ENCODE measurements at regions not wholly inside any gene's neighbourhood (a gene's known extent, or its start where the extent isn't known, plus 50 kb on each side); places are given as distances from the start of the nearest gene placed in this dataset.

- H3K4ac ChIP-seq (ENCODE audit: low read depth, low read length), result no peak overlapping the region
- no peak overlapping the region for H4K8ac ChIP-seq (ENCODE audit: low read depth in 2 of 2, low read length in 2 of 2)
- TF ChIP-seq RAD21 (IDR thresholded peaks at IDR 0.05; ENCODE audit: low read length), result no peak
- TF ChIP-seq, protein P1, sequence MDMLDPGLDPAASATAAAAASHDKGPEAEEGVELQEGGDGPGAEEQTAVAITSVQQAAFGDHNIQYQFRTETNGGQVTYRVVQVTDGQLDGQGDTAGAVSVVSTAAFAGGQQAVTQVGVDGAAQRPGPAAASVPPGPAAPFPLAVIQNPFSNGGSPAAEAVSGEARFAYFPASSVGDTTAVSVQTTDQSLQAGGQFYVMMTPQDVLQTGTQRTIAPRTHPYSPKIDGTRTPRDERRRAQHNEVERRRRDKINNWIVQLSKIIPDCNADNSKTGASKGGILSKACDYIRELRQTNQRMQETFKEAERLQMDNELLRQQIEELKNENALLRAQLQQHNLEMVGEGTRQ (IDR thresholded peaks at IDR 0.05; ENCODE audit: low read depth, low read length), result no peak
- TF ChIP-seq RFX5 (IDR thresholded peaks at IDR 0.05; ENCODE audit: low read depth, low read length), result no peak
- no peak for TF ChIP-seq CHD1 (IDR thresholded peaks at IDR 0.05; ENCODE audit: low read depth, low read length)
- TF ChIP-seq POLR2A (IDR thresholded peaks at IDR 0.05; ENCODE audit: low read depth, low read length), result no peak
- TF ChIP-seq MAFK (IDR thresholded peaks at IDR 0.05; ENCODE audit: low read depth, low read length), result no peak
- TF ChIP-seq, protein P2, sequence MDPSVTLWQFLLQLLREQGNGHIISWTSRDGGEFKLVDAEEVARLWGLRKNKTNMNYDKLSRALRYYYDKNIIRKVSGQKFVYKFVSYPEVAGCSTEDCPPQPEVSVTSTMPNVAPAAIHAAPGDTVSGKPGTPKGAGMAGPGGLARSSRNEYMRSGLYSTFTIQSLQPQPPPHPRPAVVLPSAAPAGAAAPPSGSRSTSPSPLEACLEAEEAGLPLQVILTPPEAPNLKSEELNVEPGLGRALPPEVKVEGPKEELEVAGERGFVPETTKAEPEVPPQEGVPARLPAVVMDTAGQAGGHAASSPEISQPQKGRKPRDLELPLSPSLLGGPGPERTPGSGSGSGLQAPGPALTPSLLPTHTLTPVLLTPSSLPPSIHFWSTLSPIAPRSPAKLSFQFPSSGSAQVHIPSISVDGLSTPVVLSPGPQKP (IDR thresholded peaks at IDR 0.05; ENCODE audit: borderline replicate concordance, low read depth, low read length), result no peak
- no peak for TF ChIP-seq CTCF (conservative IDR thresholded peaks at IDR 0.05; ENCODE audit: low read depth, low read length)
- no peak overlapping the region for H3K18ac ChIP-seq (ENCODE audit: low read depth, low read length)
- H2BK20ac ChIP-seq (ENCODE audit: low read depth, low read length), result no peak overlapping the region
- POLR2A ChIA-PET (ENCODE audit: unreplicated experiment), result no interaction called here
- 19% methylated on average over 2 of the region's 4 CpGs; no CpG with 5 or more reads in 1 of the 2 experiments for WGBS, 2 experiments (ENCODE audit: extremely low coverage in 2 of 2, insufficient read length in 1 of 2)
- H3K4me1 ChIP-seq (ENCODE audit: control insufficient read depth, insufficient read depth, low read length), result no peaks in the 10 kb centered on the region
- H3K9ac ChIP-seq (ENCODE audit: low read depth, low read length), result no peak overlapping the region
- H3K4me2 ChIP-seq (ENCODE audit: low read depth, low read length), result no peak overlapping the region
- no peak overlapping the region for H3K56ac ChIP-seq (ENCODE audit: extremely low read depth, insufficient read depth, low read length)
- H2BK120ac ChIP-seq (ENCODE audit: low read depth, low read length), result no peak overlapping the region
- DNase-seq (no peak), ATAC-seq (ENCODE audit: low read depth) (no peak)
- intact Hi-C loops (cut with micrococcal nuclease) (no loop called here), in situ Hi-C loops (cut with MboI; ENCODE audit: low sequenced_read_pairs) (no loop called here), dilution Hi-C loops (cut with HindIII; ENCODE audit: low sequenced_read_pairs, unreplicated experiment) (no loop called here)
- peaks cover 3% of the 10 kb centered on the region for H3K27me3 ChIP-seq (ENCODE audit: control insufficient read depth, insufficient read depth, low read length)
- no peak overlapping the region for H2AFZ ChIP-seq (replicated peaks; ENCODE audit: low read length, poor library complexity)
- CTCF ChIA-PET, result no interaction called here
- BruUV-seq (replicated peaks), result no TSS peak
- H3K79me1 ChIP-seq (ENCODE audit: low read depth in 1 of 2, low read length in 2 of 2), result no peaks in the 10 kb centered on the region
- no peak overlapping the region for H2BK15ac ChIP-seq (ENCODE audit: low read depth, low read length)
- H4K20me1 ChIP-seq (ENCODE audit: insufficient read depth, low read length), result no peaks in the 10 kb centered on the region
- H3K14ac ChIP-seq (replicated peaks; ENCODE audit: low read depth, low read length), result no peak overlapping the region
- no peaks in the 10 kb centered on the region for H3K9me3 ChIP-seq (ENCODE audit: control insufficient read depth, insufficient read depth, low read length)
- H4K91ac ChIP-seq (ENCODE audit: insufficient read depth, low read depth, low read length), result no peak overlapping the region
- no peak overlapping the region for H4K5ac ChIP-seq (ENCODE audit: low read depth, low read length)
- H2BK5ac ChIP-seq (ENCODE audit: low read depth, low read length, poor library complexity, severe bottlenecking), result no peak overlapping the region
- H3K4me3 ChIP-seq (ENCODE audit: insufficient read depth, low read depth, low read length), result no peak overlapping the region
- no peaks in the 10 kb centered on the region for H3K36me3 ChIP-seq (ENCODE audit: control insufficient read depth, insufficient read depth, low read length)
- no peak overlapping the region for H3K27ac ChIP-seq (ENCODE audit: insufficient read depth, low read length)
- H3K23ac ChIP-seq (ENCODE audit: low read depth, low read length), result no peak overlapping the region
- no peak overlapping the region for H2AK5ac ChIP-seq (ENCODE audit: low read depth, low read length)
- no peaks in the 10 kb centered on the region for H3K9me1 ChIP-seq (ENCODE audit: insufficient read depth, low read length)
- H2AK9ac ChIP-seq (replicated peaks; ENCODE audit: low read depth, low read length, poor library complexity), result no peak overlapping the region
Measured at GRCh38 chr6:137573739-137574138, 79.5 kb upstream of the OLIG3 start.
